ENCODE measurements at regions not wholly inside any gene's neighbourhood (a gene's known extent, or its start where the extent isn't known, plus 50 kb on each side); places are given as distances from the start of the nearest gene placed in this dataset.

GRCh38 chr12:66043035-66043434 is 87.5 kb downstream of the LLPH start:
- Mint-ChIP-seq H3K27me3 (ENCODE audit: low read depth, poor library complexity) (peaks cover 3% of the 10 kb centered on the region), H3K4me1 (peaks cover 33% of the 10 kb centered on the region), H3K27ac (no peak overlapping the region), H3K9me3 (no peaks in the 10 kb centered on the region), H3K4me3 (no peak overlapping the region), H3K36me3 (ENCODE audit: low read depth) (no peaks in the 10 kb centered on the region)
- DNase-seq, result no peak
- TF ChIP-seq CTCF (IDR thresholded peaks at IDR 0.05), result no peak

GRCh38 chr12:66041651-66042363 is 88.7 kb downstream of the LLPH start:
- Mint-ChIP-seq H3K4me3 (no peak overlapping the region), H3K27me3 (ENCODE audit: low read depth, poor library complexity) (peaks cover 3% of the 10 kb centered on the region), H3K27ac (no peak overlapping the region), H3K4me1 (peaks cover 38% of the 10 kb centered on the region), H3K9me3 (no peaks in the 10 kb centered on the region), H3K36me3 (ENCODE audit: low read depth) (no peaks in the 10 kb centered on the region)
- no peak for TF ChIP-seq CTCF (IDR thresholded peaks at IDR 0.05)
- no peak for DNase-seq

GRCh38 chr12:66036317-66036716 is 94.2 kb downstream of the LLPH start:
- no peaks in the 10 kb centered on the region for H3K36me3 Mint-ChIP-seq (ENCODE audit: low read depth)
- H3K27ac Mint-ChIP-seq, result peak overlapping the region; percentile 73
- no peak overlapping the region for H3K4me3 Mint-ChIP-seq
- no peaks in the 10 kb centered on the region for H3K9me3 Mint-ChIP-seq
- no peak for TF ChIP-seq CTCF (IDR thresholded peaks at IDR 0.05)
- peaks cover 27% of the 10 kb centered on the region for H3K4me1 Mint-ChIP-seq
- no peak for DNase-seq
- H3K27me3 Mint-ChIP-seq (ENCODE audit: low read depth, poor library complexity), result no peaks in the 10 kb centered on the region

- Mint-ChIP-seq H3K4me1 (peaks cover 31% of the 10 kb centered on the region), H3K27me3 (ENCODE audit: low read depth, poor library complexity) (peaks cover 2% of the 10 kb centered on the region), H3K27ac (no peak overlapping the region), H3K9me3 (no peaks in the 10 kb centered on the region), H3K4me3 (no peak overlapping the region), H3K36me3 (ENCODE audit: low read depth) (no peaks in the 10 kb centered on the region)
- DNase-seq, result no peak
- TF ChIP-seq CTCF (IDR thresholded peaks at IDR 0.05), result no peak
Observed at GRCh38 chr12:66035288-66035966, 95.1 kb downstream of the LLPH start.

- H3K4me1 Mint-ChIP-seq, result peaks cover 26% of the 10 kb centered on the region
- H3K9me3 Mint-ChIP-seq, result no peaks in the 10 kb centered on the region
Observed at GRCh38 chr12:66033151-66033550, 97.4 kb downstream of the LLPH start.

More at GRCh38 chr12:66033151-66033550, 97.4 kb downstream of the LLPH start:
- peaks cover 3% of the 10 kb centered on the region for H3K27me3 Mint-ChIP-seq (ENCODE audit: low read depth, poor library complexity)
- no peak overlapping the region for H3K4me3 Mint-ChIP-seq
- TF ChIP-seq CTCF (IDR thresholded peaks at IDR 0.05), result no peak
- H3K36me3 Mint-ChIP-seq (ENCODE audit: low read depth), result no peaks in the 10 kb centered on the region
- no peak for DNase-seq
- H3K27ac Mint-ChIP-seq, result peak overlapping the region; percentile 42
